CD4-positive, alpha-beta T cell treated with Interleukin-6 for 4 hours (primary cell): ENCODE measurements at regions not wholly inside any gene's neighbourhood (a gene's known extent, or its start where the extent isn't known, plus 50 kb on each side); places are given as distances from the start of the nearest gene placed in this dataset.
A peak's percentile ranks its signal among the peaks of the same experiment; 100 is the strongest.
"Not testable (repeated sequence)": the region's sequence is repeated elsewhere in the genome, so short reads cannot be mapped to it uniquely, and the experiment has no call there.

Source experiments
- DNase-seq: peaks from one replicate; pipeline ENCODE4 v3.0.0-alpha.2; 2020; ENCODE audit warnings: mixed read lengths

DNA sequence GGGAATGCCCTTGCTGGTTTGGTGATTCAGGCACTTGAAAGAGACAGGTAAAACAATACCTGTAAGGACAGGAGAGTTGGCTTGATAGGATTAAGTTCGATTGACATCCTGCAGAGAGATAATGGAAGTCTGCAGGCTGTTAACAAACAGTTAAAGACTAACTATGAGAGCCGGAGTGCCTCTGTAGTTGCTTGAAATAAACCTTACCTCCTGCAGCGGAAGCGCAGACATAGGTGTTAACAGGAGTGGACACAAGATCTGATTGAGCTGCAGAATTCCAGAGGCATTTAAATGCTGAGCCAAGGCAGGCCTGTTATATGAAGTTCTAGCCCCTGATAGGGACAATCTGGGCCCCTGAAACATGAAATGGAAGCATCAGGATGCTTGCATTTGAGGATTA lies 416.7 kb upstream of the MAOA start:
- DNase-seq, result no peak

GRCh38 chrX:43255596-43255995 lies 400.5 kb upstream of the MAOA start:
- DNase-seq, result no peak

DNA sequence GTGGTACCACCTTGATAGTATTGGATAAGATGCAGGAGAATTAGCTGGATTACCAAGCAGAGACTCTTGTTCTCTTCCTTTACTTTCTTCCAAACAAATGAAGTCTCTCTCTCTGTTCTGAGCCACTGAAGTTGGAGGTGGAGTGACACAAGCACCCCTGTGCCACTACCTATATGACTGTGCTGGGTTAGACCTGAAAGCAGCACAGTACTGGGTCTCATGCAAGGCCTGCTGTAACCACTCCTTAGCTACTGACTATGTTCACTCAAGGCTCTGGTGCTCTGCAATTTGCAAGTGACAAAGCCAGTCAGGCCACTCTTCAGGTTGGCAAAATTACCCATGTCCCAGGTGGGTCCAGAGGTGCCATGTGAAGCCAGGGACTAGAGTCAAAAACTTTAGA lies 389.6 kb upstream of the MAOA start:
- no peak for DNase-seq

DNA sequence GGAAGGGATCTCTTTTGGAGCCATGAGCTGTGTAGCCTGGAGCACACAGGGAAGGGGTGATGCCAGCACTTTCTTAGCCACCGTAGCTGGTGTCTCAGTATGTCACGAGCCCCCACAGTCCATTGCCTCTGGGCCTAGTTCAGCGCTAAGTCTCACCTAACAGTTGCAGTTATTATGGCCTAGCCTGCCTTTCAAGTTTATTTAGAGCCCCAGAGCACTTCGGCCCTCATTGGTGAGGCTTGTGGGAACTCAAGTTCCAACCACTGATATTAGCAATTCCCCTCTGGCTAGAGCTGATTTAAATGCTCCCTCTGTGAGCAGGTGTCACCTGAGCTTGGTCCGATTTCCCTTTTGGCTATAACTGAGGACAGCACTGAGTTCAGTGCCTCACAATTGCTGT lies 388.4 kb upstream of the MAOA start:
- no peak for DNase-seq

DNA sequence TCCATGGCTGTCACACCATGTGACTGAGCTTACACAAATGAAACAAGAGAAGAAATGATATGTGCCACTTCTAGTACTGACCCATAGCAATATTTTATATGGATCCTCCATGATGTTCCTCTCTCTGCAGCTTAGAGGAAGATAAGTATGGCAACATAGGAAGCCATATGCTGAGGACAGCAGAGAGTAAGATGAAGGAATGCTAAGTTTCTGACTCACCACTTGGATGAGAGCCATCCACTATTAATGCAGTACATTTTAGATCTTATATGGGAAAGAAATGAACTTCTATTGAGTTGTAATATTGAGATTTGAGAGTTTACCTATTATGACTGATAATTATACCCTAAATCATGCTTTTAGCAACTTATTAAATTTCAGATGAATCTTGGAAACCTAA lies 386.9 kb upstream of the MAOA start:
- DNase-seq, result no peak

- DNase-seq, result no peak
Observed at GRCh38 chrX:43277879-43278278, 378.2 kb upstream of the MAOA start.

GRCh38 chrX:43278440-43278839 lies 377.7 kb upstream of the MAOA start:
- no peak for DNase-seq

- no peak for DNase-seq
Observed at GRCh38 chrX:43279341-43279808, 376.7 kb upstream of the MAOA start.

- no peak for DNase-seq
Observed at GRCh38 chrX:43283187-43283586, 372.9 kb upstream of the MAOA start.

GRCh38 chrX:43311625-43312024 lies 344.5 kb upstream of the MAOA start:
- not testable (repeated sequence) for DNase-seq

DNA sequence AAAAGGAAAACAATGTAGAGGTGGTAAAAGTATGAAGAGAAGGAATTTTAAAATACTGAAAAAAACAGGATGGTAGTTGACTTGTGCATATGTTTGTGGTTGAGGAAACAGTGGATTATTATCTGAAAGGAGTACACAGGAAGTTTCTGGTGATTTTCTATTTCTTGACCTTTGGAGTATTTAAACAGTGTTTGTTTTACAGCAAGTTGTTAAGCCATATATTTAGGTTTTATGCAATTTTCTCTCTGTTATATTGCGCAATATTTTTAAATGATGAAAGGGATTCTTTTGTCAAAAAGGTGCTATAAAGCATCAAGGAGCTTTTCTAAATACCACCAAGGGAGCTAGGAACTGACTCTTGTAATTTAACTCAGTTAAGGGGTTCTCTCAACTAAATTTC lies 343.1 kb upstream of the MAOA start:
- no peak for DNase-seq

- DNase-seq, result no peak
Observed at GRCh38 chrX:43314525-43314924, 341.6 kb upstream of the MAOA start.

DNA sequence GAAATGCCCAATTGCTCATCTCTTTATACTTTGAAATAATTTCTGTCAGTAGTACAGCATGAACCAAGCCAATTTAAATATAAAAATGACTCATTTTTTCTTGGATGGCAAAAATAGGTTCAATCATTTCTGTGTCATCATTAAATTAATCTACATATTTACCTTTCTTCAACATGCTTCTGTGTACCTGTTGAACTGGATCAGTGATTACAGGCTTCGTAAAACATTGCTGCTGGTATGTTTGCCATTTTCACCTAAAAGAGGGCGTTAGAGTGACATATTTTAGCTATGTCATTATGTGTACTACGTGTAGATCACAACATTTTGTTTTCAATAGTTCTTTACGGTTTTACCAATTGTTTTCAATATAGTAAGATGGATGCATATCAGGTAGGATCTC lies 340.5 kb upstream of the MAOA start:
- DNase-seq, result no peak

- DNase-seq, result no peak
Observed at GRCh38 chrX:43316146-43316545, 340.0 kb upstream of the MAOA start.

DNA sequence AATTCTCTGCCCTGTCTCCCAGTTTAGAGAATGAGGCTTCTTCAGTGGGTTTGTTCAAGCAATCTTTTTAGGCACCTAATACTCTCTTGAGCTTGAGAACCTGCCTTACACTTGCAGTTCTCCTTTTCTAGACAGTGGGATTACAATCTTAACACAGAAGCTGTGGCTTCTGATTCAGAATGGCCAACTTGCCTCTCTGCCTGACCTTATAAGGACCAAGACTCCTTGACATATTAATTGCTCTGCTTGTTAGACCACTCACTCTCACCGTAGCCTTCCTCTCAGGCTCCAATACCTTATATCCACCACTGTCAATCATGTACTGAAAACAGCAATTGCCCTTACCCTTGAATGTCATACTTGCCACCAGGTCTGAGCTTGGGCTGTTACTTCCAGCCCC lies 338.7 kb upstream of the MAOA start:
- no peak for DNase-seq

- no peak for DNase-seq
Observed at GRCh38 chrX:43328358-43328946, 327.6 kb upstream of the MAOA start.

GRCh38 chrX:43333543-43333942 lies 322.6 kb upstream of the MAOA start:
- DNase-seq, result no peak

- DNase-seq, result no peak
Observed at GRCh38 chrX:43345166-43345565, 310.9 kb upstream of the MAOA start.

- DNase-seq, result peak; percentile 45
Observed at GRCh38 chrX:43349363-43349762, 306.7 kb upstream of the MAOA start.

DNA sequence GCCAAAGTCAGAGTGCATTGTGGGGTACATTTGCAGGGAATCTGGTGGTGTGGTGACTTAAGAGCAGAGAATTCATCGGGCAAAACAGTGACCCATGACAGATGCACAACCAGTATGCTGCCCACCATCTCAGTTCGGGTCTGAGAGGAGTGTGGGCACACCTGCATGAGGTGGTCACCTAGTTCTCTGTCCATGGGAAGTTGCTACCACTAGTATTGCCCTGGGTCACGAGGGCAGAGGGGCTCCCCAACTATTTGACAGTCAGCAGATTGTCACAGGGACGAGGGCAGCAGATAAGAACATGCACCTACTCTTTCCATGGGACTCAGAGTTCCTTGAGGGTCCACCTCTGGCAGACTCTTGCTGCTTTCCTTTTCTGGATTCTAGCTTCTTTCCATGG lies 305.2 kb upstream of the MAOA start:
- no peak for DNase-seq

DNA sequence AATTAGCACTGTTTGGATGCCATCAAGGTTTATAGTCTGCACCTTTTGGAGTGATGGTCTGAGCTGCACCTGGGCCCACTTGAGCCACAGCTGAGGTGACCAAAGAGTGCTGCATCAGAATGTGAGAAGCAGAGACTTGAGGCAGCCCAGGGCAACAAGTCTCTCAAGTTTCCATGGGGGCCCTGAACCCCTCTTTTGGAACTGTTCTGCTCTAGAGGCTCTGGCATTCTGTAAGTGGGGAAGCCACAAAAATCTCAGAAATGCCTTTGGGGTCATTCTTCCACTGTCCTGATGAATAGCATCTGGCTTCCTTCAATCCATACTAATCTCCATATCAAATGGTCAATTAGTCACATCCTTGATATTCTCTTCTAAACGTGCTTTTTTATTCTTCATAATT lies 298.4 kb upstream of the MAOA start:
- no peak for DNase-seq

GRCh38 chrX:43373032-43373431 lies 283.1 kb upstream of the MAOA start:
- DNase-seq, result no peak

GRCh38 chrX:43375136-43375535 lies 281.0 kb upstream of the MAOA start:
- DNase-seq, result no peak

- no peak for DNase-seq
Observed at GRCh38 chrX:43380704-43381103, 275.4 kb upstream of the MAOA start.

- DNase-seq, result no peak
Observed at GRCh38 chrX:43386875-43387274, 269.2 kb upstream of the MAOA start.

- no peak for DNase-seq
Observed at GRCh38 chrX:43405191-43405590, 250.9 kb upstream of the MAOA start.
